GM12891 (cell line): ENCODE measurements at regions not wholly inside any gene's neighbourhood (a gene's known extent, or its start where the extent isn't known, plus 50 kb on each side); places are given as distances from the start of the nearest gene placed in this dataset.
A peak's percentile ranks its signal among the peaks of the same experiment; 100 is the strongest.
"Not testable (repeated sequence)": the region's sequence is repeated elsewhere in the genome, so short reads cannot be mapped to it uniquely, and the experiment has no call there.

Experiments used
- DNase-seq: peaks from one replicate; pipeline ENCODE4 v3.0.0; 2011; ENCODE audit warnings: low spot score; ENCODE audit not compliant: insufficient read length
- FAIRE-seq: peaks from 2 replicates; lab custom pipeline; 2011; peaks lifted over from hg19 to GRCh38; lab: Jason Lieb, UNC
- PAX5 ChIP-seq: IDR thresholded peaks from 2 replicates; pipeline ENCODE4 v1.6.1; 2011; ENCODE audit warnings: low read length, moderate library complexity, mild to moderate bottlenecking; ENCODE audit not compliant: insufficient read depth, severe bottlenecking
- POLR2A ChIP-seq: IDR thresholded peaks from 2 replicates; pipeline ENCODE4 v1.6.1; 2011; ENCODE audit warnings: low read depth, low read length, control low read depth
- POLR2AphosphoS5 ChIP-seq: IDR thresholded peaks from 2 replicates; pipeline ENCODE4 v1.6.1; 2011; ENCODE audit warnings: low read depth, low read length, control low read depth
- POU2F2 ChIP-seq: IDR thresholded peaks from 2 replicates; pipeline ENCODE4 v1.6.1; 2011; ENCODE audit warnings: low read depth, mild to moderate bottlenecking, control low read depth, low read length, moderate library complexity
- SPI1 ChIP-seq: IDR thresholded peaks from 2 replicates; pipeline ENCODE4 v1.6.1; 2011; ENCODE audit warnings: low read depth, low read length, control low read depth
- TAF1 ChIP-seq: IDR thresholded peaks from 2 replicates; pipeline ENCODE4 v1.6.1; 2011; ENCODE audit warnings: low read depth, low read length, control low read depth

DNA sequence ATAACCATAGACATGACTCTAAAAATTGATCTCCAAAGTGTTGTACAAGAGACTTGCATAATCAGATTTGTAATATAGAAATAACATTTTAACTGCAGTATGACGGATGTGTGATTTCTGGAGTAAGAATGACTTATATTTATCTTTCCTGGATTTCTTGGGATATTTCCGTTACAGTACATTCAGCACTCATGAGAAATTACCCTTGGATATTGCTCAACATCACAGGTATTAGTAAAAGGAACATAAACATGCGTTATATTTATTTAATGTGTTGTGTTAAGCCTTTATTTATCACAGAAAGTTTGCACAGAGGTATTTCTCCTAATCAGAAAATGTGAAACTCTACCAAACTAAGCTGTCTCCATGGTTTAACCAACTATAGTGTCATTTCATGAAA is 1823.9 kb upstream of the C9orf72 start:
- no peak for FAIRE-seq
- DNase-seq, result no peak
- no peak for TF ChIP-seq SPI1
- TF ChIP-seq TAF1, result no peak
- TF ChIP-seq POLR2A, result no peak
- no peak for TF ChIP-seq POU2F2
- no peak for TF ChIP-seq PAX5
- no peak for TF ChIP-seq POLR2AphosphoS5

DNA sequence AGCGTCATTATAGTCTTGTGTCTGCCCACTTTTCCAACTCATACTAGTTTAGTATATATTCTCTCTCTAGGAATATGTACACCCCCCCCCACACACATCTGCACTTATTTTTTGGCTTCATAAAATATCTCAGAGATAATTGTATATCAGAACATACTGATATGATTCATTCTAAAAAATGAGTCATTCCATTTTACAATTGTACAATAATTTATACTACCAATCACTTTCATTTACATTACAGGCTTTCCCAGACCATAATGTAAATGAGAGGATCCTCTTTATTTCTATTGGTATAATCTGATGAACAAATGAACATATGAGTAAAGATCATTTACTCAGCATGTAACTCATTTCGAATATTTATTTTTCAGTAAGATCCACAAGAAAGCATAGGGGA is 1842.9 kb upstream of the C9orf72 start:
- FAIRE-seq (no peak), DNase-seq (no peak)
- TF ChIP-seq TAF1 (no peak), PAX5 (no peak), POU2F2 (no peak), POLR2AphosphoS5 (no peak), POLR2A (no peak), SPI1 (no peak)

DNA sequence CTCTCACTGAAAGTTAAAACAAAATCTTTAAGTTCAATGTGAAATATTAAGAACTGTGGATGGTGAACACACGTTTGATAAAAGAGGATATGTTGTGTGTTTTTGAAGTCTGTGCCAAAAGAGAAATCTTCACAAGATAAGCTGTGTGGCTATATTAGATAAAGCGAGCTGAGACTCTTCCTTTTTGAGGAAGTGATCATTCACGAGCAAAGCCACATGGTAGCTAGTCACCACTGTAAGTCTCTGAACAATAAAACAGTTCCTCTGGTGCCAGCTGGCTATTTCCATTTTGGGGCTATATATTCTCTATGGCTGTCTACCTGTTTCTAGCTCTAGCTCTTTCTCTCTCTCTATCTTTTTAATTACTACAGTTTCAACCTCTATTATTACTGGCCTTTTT is 1849.2 kb upstream of the C9orf72 start:
- peak; percentile 79 for TF ChIP-seq SPI1
- no peak for TF ChIP-seq TAF1
- FAIRE-seq (no peak), DNase-seq (no peak)

DNA sequence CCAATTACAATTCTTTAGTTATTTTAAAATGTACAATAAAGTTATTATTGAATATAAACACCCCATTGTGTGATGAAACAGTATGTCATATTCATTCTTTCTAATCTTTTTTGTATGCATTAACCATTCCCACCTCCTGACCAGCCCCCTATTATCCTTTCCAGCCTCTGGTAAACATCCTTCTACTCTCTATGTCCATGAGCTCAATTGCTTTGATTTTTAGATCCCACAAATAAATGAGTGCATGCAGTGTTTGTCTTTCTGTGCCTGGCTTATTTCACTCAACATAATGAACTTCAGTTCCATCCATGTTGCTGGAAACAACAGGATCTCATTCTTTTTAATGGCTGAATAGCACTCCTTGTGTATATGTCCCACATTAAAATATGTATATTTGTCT is 1858.9 kb upstream of the C9orf72 start:
- no peak for DNase-seq
- no peak for FAIRE-seq
- TF ChIP-seq PAX5 (no peak), POU2F2 (no peak), SPI1 (no peak), TAF1 (no peak), POLR2AphosphoS5 (no peak), POLR2A (no peak)

DNA sequence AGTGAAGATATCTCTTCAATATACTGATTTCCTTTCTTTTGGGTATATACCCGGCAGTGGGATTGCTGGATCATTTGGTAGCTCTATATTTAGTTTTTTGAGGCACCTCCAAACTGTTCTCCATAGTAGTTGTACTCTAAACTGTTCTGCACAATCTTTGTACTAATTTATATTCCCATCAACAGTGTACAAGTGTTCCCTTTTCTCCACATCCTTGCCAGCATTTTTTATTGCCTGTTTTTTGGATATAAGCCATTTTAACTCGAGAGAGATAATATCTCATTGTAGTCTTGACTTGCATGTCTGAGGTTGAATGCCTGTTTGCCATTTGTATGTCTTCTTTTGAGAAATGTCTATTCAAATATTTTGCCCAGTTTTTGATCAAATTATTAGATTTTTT is 1859.4 kb upstream of the C9orf72 start:
- not testable (repeated sequence) for DNase-seq, FAIRE-seq

DNA sequence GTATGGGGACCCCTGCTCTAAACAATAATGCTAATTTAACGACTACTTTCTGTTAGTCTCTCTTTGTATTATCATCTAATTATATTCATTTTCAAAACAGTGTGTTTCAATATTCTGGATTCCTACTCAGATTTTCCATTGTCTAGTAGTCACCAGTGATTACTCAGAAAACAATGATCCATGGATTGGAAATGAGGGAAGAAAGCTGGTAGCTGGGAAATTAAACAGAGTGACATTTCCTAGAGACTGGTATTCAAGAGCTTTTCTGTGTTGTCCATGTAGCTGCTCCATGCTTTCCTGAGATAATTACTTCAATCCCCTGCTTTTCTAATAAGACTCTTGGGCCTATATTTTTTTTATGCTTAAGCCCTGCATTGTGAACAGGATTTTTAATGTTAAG is 1862.1 kb upstream of the C9orf72 start:
- no peak for TF ChIP-seq PAX5
- TF ChIP-seq POU2F2, result no peak
- TF ChIP-seq TAF1, result no peak
- TF ChIP-seq POLR2AphosphoS5, result no peak
- TF ChIP-seq SPI1, result no peak
- no peak for TF ChIP-seq POLR2A
- no peak for FAIRE-seq
- DNase-seq, result no peak

DNA sequence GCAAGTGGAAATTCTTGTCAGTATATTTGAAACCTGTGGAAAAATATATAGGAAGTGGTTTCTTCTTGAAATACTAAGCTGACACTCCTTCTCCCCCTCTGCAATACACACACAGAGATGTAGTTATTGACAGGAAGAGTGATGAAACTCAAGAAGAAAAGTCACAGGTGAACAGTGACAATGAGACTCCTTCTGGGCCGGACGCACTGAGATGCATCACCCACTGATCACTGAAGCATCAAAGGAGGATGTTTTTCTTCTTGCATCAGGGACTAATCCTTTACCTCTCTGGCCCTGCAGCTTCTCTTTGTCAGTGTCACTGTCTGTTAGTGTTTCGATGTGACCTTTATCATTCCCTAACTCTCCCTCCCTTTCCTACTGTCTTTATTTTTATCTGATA is 1864.2 kb upstream of the C9orf72 start:
- TF ChIP-seq POU2F2, result no peak
- no peak for TF ChIP-seq TAF1
- TF ChIP-seq SPI1, result no peak
- TF ChIP-seq PAX5, result no peak
- no peak for TF ChIP-seq POLR2AphosphoS5
- no peak for TF ChIP-seq POLR2A
- DNase-seq, result no peak
- FAIRE-seq, result no peak

DNA sequence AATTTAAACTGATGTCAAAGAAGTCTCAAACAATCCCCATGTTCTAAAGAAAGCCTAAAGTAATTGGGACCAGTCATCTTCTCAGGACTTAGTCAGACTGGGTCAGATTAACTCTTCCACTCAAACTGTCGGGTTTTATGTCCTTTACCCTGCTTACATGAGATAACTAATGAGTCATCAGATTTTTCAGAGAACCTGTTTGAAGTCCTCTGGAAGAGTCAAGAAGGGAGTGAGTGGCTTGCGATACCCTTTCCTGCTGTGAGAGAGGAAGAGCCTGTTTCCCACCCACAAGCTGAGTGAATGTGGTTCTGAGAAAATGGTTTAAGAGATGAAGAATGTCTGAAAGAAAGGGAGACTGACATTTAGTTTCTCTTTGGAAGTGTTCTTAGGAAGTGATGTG is 1866.7 kb upstream of the C9orf72 start:
- no peak for DNase-seq
- TF ChIP-seq POLR2AphosphoS5, result no peak
- no peak for TF ChIP-seq POLR2A
- TF ChIP-seq SPI1, result no peak
- TF ChIP-seq POU2F2, result no peak
- no peak for TF ChIP-seq PAX5
- TF ChIP-seq TAF1, result no peak
- FAIRE-seq, result no peak

DNA sequence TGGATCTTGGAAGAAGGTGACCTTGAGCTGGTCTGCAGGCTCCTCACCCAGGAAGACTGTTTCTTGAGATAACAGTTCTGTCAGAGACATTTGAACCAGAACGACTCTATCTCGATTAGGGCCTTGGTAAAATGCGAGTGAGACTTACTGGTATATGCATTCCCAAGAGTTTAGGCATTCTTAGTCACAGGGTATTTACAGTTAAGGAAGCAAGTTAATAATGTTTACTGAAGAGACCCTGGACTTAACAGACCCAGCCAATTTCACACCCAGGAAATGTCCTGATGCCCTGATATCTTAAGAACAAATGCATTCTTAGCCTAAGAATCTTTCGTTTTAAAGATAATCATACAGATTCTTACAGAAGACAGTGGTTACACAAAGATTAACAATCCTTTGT is 1867.2 kb upstream of the C9orf72 start:
- FAIRE-seq (no peak), DNase-seq (no peak)
- no peak for TF ChIP-seq SPI1
- no peak for TF ChIP-seq TAF1
- no peak for TF ChIP-seq PAX5
- TF ChIP-seq POLR2AphosphoS5, result no peak
- no peak for TF ChIP-seq POU2F2
- no peak for TF ChIP-seq POLR2A

DNA sequence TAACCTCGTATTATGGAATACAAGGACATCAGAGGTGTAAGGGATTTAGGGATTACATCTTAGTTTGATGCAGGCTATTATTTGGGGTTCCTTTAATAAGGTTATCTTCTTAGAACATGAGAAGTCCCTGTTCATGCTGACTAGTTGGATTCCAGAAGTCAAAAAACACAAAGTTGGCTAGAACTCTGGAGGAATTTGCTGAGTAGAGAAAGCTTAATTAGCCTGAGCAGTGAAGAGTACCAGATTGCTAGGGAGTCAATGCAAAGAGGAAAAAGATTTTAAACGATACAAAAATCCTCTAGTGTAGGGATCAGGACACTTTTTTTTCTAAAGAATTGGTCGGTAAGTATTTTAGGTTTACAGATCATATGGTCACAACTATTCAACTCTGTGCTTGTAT is 1872.5 kb upstream of the C9orf72 start:
- TF ChIP-seq TAF1 (no peak), POU2F2 (no peak), PAX5 (no peak), POLR2A (no peak), POLR2AphosphoS5 (no peak)
- DNase-seq (no peak), FAIRE-seq (no peak)
